AG09319 (cell line): ENCODE measurements at regions not wholly inside any gene's neighbourhood (a gene's known extent, or its start where the extent isn't known, plus 50 kb on each side); places are given as distances from the start of the nearest gene placed in this dataset.

Source experiments
- DNase-seq: peaks from one replicate; pipeline ENCODE4 v3.0.0-alpha.2; 2010; ENCODE audit warnings: low read depth; ENCODE audit errors: extremely low read depth
- CTCF ChIP-seq: IDR thresholded peaks from 2 replicates; pipeline ENCODE4 v1.5.1; 2011; ENCODE audit warnings: low read depth, mild to moderate bottlenecking, inconsistent platforms, low read length, moderate library complexity

DNA sequence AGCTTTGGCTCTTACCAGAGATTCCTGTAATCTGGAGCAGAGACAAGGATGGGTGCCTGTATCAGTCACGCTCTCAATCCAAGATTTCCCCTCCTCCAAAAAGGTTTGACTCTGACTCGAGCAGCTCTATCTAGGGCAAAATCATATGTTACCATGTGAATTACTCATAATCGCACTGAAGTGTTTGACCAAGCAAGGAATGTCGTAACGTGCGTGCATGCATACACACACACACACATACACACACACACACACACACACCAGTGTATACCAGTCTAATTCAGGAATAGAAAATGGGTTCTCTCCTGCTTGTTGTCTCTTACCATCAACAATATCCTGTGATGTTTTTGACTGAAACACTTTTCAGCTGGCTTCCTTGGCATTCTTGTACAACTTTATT is 835.1 kb downstream of the KCNJ2 start:
- no peak for TF ChIP-seq CTCF
- no peak for DNase-seq

DNA sequence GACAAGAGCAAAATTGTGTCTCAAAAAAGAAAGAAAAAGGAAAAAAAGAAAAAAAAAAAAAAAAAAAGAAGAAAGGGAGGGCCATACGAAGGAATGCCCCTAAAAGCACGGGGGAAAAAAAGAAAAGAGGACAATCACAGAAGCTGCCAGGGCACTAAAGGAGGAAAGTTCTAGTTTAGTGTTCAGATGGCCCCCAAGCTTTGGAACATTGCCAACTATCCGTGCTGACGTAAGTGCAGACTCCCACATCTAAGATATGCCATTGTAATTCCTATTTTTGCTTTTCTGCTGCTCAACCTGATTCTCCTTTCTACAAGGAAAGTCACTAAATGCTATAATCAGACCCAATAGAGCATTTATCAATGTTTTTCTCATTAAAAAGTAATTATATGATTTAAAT is 842.1 kb downstream of the KCNJ2 start:
- DNase-seq: no peak
- TF ChIP-seq CTCF: no peak

- no peak for TF ChIP-seq CTCF
- no peak for DNase-seq
Measured at GRCh38 chr17:71019699-71020098, 850.4 kb downstream of the KCNJ2 start.

DNA sequence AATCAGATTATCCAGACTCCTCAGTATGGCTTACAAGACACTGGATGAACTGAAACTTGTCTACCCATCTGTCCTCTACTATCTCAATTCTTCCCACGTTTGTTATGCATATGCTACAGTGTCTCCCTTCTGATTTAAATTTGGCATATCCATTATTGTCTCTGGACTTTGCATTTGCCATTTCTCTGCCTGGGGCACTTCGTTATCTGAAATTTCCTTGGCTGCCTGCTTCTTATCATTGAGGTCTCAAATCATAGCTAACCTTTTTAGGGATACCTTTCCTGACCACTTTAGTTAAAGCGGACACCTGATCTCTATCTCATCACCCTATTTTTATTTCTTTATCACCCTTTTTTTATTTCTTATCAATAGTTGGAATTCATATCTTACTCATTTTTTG is 853.4 kb downstream of the KCNJ2 start:
- no peak for DNase-seq
- no peak for TF ChIP-seq CTCF

DNA sequence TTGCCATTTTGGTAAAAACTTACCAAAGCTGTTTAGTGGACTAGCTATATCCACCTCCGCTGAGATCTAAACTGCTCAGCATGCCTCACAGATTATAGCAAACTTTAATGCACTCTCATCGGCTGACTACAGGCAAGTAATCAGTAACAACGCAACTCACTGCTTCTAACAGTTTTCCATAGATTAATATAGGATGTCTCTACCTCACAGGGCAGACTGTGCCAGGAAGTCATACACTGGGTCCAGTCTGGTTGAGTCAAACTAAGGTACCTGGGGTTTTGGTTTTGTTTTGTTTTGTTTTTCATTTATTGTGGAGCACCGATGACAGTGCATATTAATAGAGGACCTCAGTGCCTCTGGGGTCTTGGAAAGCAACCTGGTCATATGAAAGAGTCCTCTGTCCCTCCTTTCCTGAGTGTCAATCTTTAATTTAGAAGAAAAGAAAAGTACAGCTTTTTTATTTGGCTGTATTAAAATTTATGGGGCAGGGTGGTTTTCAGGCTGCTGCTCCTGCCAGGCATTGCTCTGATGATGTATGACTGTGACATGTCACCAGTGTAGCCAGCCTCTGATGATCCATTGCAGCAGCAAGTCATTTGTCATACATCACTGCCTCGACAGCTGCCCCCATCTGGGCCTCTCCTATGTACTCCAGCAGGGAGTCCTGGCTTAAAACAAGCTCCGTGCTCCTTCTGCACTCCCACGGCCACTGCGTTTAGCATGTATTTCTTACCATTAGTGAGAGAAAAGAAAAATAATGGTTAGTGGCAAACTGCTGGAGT is 854.1 kb downstream of the KCNJ2 start:
- TF ChIP-seq CTCF: no peak
- no peak for DNase-seq

DNA sequence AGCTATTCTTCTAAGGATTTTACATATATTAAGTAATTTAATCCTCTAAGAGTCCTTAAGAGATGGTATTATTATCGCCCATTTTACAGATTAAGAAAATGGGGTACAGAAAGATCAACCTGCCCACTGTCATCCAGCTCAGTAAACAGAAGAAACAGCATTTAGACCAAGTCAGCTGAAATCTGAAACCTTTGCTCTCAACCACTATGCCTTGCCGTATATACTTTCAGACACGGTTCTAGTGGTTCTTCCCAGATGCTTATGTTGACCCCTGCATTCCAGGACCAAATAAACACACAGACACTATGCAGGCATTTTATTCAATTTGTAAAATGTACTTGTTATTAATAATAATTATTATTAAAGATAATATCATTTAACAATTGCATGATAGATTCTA is 854.8 kb downstream of the KCNJ2 start:
- TF ChIP-seq CTCF: no peak
- DNase-seq: no peak

- TF ChIP-seq CTCF: no peak
- no peak for DNase-seq
Measured at GRCh38 chr17:71024969-71025368, 855.6 kb downstream of the KCNJ2 start.
